Stimulated activated CD4-positive, alpha-beta T cell treated with anti-CD3 and anti-CD28 coated beads, Interleukin-15, amount 100 ng/mL, for 48 hours (primary cell): ENCODE measurements at regions not wholly inside any gene's neighbourhood (a gene's known extent, or its start where the extent isn't known, plus 50 kb on each side); places are given as distances from the start of the nearest gene placed in this dataset.

Source experiments
- DNase-seq, 2 donors: peaks; one replicate each; pipeline ENCODE4 v3.0.0-alpha.2; 2020; ENCODE audit warnings: low read depth in 2 of 2

DNA sequence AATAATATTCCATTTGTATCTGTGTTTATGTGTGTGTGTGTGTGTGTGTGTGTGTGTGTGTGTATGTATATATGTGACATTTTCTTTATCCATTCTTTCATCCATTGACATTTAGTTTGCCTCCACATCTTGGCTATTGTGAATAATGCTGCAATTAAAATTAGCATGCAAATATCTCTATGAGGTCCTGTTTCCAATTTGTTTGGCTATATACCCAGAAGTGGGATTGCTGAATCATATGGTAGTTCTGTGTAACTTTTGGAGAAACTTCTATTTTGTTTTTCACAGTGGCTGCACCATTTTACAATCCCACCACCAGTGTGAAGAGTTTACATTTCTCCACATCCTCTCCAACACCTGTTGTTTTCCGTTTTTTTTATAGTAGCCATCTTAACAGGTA lies 53.1 kb downstream of the CH25H start:
- no peak for DNase-seq

DNA sequence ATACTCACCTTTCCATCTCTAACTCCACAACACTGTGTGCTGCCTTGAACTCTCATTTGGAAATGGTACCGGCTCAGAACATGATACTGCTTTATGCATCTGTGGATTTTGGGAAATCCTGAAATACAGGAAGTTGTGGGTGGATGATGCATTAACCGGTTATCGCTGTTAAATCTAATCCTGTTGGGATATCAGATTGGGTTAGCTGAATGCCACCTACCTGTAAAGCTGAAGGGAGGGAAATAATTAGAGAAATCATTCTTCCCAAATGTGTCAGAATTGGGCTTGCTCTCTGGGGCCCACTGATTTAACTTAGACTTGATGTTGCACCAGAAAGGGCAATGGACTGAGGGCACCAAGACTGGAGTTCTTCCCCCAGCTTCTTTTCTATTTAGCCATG lies 54.0 kb downstream of the CH25H start:
- no peak for DNase-seq

DNA sequence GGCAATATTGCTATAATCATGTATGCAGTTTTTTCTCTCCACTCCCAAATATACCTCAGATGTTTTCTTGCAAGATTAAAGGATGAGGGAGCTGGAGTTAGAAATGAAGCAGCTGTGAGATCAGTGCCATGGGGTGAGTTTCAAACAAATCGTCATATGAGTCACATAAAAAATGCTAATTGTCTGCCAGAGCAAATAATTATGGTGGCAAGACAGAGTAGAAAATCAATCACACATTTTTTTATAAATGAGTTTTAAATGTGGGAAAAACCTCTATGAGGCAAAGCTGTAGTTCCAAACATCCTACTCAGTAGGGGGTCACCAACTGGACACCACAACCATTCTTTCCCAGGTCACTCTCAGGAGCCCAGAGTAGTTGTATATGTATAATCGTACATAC lies 55.3 kb downstream of the CH25H start:
- no peak for DNase-seq

DNA sequence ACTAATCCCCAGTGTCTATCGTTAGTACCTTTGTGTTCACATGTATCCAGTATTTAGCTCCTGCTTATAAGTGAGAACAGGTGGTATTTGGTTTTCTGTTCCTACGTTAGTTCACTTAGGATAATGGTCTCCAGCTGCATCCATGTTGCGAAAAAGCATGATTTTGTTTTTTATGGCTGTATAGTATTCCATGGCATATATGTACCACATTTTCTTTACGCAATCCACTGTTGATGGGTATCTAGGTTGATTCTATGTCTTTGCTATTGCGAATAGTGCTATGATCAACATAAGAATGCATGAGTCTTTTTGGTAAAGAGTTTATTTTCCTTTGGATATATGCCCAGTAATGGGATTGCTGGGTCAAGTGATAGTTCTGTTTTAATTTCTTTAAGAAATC lies 59.1 kb downstream of the CH25H start:
- no peak for DNase-seq

DNA sequence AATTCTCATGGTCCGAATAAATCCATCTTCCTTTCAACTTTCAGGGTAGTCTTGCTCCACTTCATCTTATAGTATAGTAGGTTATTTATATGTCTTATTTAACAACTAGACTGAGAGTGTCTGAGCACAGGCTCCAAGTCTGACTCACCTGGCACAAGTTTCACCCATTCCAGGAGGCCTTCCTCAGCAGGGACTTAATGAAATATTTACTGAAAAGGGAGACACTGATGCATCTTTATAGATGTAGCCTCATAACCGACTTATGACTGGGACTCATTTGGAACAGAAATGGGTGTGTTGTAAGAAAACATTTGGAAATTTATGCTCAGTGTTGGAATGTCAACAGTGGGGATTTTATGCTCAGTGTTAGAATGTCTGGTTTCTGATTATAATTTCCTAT lies 59.9 kb downstream of the CH25H start:
- no peak for DNase-seq

DNA sequence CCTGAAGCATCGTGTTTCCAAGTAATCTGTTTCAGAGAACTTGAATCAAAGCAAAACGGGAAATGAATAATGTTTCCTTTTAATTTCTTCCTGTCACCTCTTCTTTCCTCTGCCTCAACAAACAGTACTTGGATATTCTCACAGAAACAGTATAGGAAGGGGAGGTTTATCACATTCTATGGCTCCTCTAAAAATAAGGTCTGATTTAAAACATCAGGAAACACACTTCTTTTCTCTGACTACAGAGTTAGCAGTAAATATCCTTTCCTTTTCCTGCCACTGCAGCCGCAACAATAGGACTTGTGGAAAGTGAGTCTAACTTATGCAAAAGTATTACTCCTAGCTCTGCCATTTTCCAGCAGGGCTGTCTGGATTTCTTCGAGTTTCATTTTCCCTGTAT lies 62.3 kb downstream of the CH25H start:
- DNase-seq = no peak

DNA sequence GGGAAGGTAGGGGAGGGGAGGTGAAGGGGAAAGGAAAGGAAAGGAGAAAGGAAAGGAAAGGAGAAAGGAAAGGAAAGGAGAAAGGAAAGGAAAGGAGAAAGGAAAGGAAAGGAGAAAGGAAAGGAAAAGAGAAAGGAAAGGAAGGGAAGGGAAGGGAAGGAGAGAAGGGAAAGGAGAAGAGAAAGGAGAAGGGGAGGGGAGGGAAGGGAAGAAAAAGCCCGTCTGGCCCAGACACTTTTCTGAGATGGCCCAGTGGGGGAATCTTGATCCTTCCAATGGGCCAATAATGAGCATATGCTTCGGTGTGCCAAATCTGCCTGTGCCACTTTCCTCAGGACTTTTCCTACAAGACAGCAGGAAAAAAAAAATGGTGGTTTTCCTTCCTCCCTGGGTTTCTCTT lies 64.5 kb downstream of the CH25H start:
- DNase-seq = no peak

DNA sequence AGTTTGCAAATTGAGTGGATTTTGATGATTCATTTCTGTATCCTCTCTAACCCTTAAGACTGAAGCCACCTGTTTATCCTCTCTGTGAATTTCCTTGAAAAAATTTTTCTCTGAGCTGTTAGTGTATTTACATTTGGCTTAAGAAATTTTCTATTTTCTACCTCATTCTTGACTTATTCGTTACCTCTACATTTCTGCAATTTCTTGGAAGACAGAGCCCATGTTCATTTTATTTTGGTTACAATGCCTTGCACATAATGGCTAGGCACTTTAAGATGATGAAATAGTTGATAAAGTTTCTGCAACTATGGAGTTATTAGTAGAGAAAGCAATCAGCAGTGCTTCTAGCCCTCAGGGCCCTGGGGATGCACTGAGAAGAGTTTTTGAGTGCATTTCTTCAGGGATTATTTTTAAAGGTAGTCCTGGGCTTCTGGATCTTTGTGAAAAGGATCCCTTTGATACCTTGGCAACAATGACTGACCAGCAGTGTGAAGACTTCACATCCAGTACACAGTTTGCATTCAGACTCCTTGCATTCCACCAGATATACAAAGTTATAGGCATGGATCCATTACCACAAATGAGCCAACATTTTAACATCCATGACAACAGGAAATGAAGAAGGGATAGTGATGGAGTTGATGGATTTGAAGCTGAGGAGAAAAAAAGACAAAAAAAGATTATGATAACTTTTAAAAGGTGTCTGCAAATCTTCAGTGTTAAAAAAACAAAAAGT lies 68.2 kb downstream of the CH25H start:
- no peak for DNase-seq

DNA sequence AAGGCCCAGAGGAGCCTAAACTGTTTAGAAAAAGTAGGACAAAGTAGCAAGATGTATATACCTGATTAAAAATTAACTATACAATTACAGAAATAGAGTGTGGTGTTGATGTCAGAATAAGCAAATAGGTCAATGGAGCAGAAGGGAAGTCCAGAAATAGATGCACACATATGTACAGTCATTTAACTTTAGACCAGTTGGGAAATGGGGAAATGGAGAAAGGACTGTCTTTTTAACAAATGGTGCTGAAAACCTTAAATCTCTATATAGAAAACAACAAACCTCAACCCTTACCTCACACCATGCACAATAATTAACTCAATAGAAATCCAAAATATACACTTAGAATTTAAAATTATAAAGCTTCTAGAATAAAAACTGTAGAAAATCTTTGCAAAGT lies 72.2 kb downstream of the CH25H start:
- no peak for DNase-seq

DNA sequence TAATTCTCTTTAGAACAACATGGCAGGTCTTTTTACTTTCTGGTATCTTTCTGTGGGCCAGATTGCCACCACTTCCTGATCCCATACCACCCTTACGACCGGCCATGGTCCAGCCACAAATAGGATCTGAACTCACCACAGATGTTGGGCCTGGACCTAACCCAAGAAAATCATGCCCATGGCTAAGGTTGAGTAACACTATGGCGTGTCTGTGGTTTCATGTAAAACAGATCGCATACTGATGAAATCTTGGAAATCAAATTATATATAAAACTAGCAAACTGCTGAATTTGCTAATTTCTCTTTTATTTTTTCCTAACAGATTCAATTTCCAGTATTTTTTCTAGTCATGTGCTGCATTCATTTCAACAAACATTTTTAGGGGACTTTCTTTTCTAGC lies 77.2 kb downstream of the CH25H start:
- DNase-seq = no peak

DNA sequence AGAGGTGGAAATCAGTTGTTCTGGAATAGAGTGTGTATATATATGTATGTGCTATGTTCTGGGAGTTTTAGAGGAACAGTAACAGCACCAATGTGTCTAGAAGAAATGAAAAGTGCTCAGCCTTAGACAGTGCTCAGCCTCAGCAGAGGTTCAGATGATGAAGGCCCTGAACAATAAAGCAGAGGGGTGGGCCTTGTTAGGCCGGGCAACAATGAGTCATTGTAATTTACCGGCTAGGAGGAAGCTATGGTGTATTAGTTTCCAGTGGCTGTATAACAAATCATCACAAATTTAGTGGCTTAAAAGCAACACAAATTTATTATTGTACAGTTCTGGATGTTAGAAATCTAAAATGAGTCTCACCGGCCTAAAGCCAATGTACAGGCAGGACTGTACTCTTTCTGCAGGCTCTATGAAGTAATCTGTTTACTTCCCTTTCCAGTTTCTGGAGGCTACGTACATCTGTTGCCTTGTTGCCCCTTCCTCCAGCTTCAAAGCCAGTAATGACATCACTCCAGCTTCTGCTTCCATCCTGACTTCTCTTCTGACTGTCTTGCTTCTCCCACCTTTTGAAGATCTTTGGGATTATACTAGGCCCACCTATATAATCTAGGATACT lies 84.6 kb downstream of the CH25H start:
- no peak for DNase-seq

DNA sequence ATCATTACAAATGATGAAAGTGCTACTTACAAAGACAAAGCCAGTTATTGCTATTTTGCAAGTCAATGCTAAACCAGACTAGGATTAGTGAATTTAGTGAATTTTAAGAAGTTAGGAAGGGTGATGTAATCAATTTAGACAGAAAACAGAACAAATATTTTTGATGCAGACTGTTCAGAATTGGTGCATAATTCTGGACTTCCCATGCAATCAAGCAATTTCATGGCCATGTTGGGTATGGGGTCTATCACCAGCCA lies 85.4 kb downstream of the CH25H start:
- no peak for DNase-seq

DNA sequence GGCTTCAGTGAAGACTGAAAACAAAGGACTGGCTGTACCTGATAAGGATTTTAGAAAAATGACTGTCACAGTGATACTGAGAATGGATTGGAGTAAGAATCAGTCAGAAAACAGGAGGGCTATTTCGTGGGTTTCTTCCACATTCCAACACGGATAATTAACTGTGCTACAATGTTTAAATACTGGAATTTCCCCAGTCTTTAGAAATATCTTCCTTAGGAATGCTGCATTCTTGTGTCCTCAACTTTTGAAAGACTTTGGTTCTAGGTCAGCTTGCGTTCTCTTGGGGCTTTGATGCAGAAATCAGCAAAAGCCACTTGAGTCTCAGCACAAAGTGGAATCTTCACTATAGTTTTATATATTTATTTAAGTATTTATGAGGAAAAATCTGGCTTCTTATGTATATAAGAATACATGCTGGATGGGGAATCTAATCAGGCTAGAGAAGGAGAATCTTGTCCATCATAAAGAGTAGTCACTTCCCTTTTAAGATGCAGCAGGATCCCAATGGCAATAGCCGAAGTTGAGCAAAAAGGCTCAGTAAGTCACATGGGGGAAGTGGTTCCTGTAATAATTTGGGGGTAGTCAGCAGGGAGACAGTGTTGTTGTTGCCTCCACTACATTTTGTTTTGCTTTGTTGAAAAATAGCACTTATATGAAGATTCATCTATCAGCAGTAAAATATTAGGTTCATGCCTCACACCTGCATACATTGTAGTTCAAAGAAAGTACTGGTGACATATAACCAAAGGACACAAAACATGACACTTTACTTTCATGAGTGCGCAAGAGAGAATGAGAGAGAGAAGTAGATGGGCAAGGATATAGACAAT lies 86.0 kb downstream of the CH25H start:
- DNase-seq = no peak

DNA sequence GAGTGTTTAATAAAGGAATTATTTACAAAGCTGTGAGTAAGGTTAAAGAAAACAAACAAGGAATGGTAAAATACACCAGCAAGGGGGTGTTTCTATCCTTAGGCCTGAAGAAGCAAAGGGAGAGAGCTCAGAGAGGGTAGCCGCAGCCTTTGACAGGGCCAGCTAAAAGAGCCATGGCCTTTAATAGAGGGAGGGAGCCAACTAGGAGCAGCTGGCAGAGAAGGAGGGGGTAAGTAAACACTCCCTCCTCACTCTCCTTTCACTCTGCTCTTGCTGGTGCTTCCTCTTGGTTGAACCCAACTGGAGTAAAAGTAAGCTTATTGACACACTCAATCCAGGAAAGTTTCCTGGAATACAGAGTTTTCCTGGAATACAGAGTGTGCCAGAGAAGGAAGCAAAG lies 87.5 kb downstream of the CH25H start:
- no peak for DNase-seq

DNA sequence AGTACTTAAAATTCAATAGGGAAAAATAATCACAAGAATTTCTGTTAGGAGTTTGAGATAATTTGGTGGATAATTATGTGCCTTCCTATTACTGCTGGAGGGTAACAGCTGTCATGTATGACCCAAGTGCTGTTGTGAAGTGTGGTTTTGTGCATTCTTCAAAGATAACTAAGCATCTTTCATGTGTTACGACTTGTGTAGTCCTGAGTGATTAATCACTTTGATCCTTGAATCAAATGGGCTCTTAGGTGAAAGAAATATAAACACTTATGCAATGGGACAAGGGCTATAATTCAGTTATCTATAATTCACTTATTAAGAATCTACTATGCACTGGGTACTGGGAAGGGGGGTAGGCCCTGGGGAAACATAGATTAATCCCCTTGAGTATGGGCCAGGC lies 89.0 kb downstream of the CH25H start:
- DNase-seq = no peak

DNA sequence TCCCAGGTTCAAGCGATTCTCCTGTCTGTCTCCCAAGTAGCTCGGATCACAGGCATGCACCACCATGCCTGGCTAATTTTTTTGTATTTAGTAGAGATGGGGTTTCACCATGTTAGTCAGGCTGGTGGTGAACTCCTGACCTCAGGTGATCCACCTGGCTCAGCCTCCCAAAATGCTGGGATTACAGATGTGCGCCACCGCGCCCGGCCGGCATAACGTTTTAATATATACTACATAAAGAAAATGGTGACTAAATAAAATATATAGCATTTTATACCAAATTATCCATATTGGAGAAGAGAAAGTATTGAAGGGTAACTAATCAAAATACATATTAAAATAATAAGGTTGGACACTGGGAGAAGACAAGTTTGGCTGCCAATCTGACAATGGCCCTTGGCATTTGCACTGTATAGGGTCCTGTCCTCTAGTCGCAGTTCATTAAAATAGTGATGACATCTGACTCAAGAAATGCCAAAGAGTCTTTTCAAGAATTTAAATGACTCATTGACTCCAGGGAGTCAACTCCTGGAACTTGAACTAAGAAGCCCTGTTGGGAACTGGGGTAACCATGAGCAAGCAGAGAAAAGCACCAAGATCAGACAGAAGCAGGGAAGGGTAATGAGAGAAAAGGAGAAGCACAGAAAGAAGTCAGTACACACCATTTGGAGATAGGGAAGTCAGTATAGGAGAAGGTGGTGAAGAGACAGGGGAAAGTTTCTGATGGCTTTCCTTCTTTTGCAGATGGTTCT lies 91.1 kb downstream of the CH25H start:
- DNase-seq = no peak

DNA sequence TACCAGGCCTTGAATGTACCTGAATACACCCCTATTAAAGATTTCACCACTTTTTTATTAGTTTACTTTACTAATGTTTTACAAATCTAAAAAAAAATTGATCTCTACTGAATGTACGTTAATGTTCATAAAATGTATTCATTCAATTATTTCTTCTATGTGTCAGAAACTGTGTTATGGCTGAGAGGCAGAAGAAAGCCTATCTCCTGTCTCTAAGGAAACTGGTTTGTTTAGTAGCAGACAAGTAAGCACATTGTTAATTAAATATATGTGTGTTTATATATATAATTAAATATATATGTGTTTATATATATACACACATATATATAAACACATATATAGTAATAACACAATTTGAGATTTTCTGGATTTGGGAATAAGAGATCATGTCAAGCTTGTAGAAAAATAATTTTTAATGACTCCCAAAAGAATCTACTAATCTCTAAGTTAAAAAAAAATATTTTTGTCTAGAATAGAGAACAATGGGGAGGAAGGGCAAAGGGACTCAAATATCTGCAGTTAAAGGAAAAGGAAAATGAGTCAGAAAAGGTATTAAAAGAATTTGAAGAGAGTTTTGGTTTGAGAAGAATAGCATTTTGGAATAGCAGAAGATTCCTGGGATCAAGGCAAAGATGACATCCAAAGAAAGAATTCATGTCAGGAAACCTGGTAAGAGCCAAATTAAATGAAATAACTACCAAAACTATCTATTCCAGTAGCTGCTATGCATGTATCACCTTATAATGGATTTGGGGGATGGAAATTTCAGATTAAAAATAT lies 92.1 kb downstream of the CH25H start:
- no peak for DNase-seq

DNA sequence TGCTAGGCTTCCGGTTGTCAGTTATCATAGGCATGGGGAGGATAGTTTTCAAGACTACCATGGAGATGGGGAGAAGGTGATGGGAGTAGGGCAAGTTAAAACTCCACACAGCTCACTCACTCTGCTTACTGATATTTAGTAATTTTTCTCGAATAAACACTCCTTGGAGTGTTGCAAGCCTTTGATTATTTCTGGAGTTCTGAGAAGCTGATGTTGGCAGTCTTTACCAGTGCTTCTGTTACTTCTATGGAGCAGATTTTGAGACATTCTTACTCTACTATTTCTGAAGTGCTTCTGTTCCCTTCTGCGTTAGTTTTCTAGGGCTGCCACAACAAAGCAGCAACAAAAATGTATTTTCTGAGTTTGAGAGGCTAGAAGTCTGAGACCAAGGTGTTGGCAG lies 104.4 kb downstream of the CH25H start:
- DNase-seq = no peak

DNA sequence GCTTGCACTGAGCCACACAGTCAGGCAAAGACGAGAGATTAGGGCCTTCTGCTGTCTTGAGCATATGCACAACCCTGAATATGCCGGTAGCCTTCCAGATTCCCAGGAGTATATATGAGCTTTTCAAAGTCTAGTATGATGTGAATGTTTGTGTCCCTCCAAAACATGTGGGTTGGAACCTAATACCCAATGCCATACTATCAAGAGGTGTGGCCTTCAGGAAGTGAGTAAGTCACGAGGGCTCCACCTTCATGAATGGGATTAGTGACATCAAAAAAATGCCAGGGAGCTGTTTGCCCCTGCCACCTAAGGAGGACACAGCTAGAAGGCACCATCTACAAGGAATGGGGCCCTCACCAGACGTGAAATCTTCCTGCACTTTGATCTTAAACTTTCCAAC lies 105.2 kb downstream of the CH25H start:
- no peak for DNase-seq

DNA sequence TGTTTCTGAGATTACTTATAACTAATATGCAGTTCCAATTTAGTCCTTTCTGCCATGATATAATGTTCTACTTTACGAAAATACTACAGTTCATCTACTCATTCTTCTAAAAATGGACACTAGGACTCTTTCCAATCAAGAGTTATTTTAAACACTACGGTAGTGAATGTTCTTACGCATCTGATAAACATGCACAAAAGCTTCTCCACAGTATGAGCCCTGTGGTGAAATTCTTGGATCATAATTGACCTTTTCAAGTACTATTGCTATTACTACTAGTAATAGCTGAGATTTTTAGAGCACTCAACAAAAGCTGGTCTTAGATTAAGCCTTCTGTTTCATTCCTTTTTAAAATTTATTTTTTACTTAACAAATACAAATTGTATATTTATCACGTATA lies 106.4 kb downstream of the CH25H start:
- no peak for DNase-seq

DNA sequence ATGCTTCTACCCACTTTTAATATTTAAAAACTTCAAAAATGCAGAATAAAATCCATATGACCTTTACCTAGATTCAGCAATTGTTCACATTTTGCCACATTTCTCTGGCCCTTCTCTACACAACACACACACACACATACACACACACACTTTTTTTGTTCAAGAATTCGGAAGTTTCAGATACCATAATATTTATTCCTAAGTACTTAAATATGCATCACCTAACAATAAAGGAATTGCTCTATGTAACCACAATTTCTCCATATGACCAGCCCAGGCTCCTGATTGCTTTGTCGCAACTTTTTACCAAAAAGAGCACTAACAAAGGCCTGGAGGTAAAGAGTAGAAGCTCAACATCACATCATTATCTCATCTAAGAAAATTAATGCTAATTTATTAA lies 106.6 kb downstream of the FAS start:
- no peak for DNase-seq
